ENCODE measurements at regions not wholly inside any gene's neighbourhood (a gene's known extent, or its start where the extent isn't known, plus 50 kb on each side); places are given as distances from the start of the nearest gene placed in this dataset.

DNA sequence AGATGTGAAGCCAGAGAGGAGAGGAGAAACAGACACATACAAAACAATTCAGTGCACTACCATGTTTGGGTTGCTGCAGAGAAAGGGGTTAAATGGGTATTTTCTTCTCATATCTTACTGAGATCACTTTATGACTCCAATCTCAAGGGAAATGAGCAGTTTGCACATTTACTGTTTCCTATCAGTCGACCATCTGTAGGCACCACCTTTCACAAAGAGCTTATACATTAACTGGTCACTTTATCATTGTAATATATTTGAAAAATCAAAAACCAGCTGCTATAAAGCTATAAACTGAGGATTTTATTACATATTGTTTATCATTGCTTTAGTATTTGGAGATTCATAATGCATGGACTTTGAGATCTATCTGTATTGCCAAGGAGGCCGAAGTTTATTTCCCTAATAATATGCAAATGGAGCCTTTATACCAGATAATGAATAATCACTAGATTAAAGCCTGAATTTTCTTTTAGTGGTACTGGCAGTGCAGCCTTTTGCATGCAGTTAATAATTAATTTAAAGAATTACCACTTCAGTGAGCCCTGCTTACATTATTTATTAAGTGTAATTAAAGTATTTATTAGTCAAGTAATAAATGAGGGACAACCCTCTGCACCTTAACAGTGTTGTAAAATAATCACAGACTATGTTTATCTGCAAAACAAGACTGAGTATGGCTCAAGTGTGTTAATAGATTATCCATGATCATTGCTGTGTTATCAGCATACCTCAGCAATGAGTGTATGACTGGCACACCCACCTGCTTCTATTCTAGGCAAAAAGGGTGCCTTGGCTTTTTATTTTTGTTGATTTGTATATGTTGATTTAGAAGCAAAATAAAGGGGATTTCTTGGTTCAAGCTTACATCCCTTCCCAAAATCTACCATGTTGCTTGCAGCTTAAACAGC lies 167.7 kb upstream of the SLC14A2 start:
- DNase-seq (ENCODE audit: low spot score in 2 of 2, unreplicated experiment in 2 of 2), result no peak
- Mint-ChIP-seq H3K36me3 (no peaks in the 10 kb centered on the region), H3K9me3 (no peaks in the 10 kb centered on the region), H3K4me3 (no peak overlapping the region), H3K27ac (no peak overlapping the region), H3K4me1 (peaks cover 23% of the 10 kb centered on the region), H3K27me3 (ENCODE audit: low read depth) (no peaks in the 10 kb centered on the region)
- TF ChIP-seq CTCF (IDR thresholded peaks at IDR 0.05; ENCODE audit: unreplicated experiment), result no peak

DNA sequence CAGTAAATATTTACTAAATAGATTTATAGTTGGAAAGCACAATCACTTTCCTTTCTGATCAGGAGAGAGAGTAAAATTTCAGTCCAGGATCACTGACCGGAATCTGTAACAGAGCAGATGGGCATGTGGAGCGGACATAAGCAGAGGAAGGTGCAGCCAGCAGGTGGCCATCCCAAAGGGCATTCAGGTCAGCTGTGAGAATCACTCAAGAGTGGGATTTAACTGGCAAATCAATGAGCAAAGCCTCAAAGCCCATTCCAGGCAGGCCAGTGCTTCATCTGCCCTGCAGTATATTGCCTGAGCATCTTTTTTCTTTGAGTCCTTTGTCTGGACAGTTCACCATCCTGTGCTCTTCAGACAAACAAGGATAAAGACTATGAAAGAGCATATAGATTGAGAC lies 166.4 kb upstream of the SLC14A2 start:
- no peaks in the 10 kb centered on the region for H3K36me3 Mint-ChIP-seq
- no peak for TF ChIP-seq CTCF (IDR thresholded peaks at IDR 0.05; ENCODE audit: unreplicated experiment)
- H3K9me3 Mint-ChIP-seq, result no peaks in the 10 kb centered on the region
- H3K4me1 Mint-ChIP-seq, result peaks cover 23% of the 10 kb centered on the region
- no peak for DNase-seq (ENCODE audit: low spot score in 2 of 2, unreplicated experiment in 2 of 2)
- H3K4me3 Mint-ChIP-seq, result no peak overlapping the region
- H3K27ac Mint-ChIP-seq, result no peak overlapping the region
- no peaks in the 10 kb centered on the region for H3K27me3 Mint-ChIP-seq (ENCODE audit: low read depth)

DNA sequence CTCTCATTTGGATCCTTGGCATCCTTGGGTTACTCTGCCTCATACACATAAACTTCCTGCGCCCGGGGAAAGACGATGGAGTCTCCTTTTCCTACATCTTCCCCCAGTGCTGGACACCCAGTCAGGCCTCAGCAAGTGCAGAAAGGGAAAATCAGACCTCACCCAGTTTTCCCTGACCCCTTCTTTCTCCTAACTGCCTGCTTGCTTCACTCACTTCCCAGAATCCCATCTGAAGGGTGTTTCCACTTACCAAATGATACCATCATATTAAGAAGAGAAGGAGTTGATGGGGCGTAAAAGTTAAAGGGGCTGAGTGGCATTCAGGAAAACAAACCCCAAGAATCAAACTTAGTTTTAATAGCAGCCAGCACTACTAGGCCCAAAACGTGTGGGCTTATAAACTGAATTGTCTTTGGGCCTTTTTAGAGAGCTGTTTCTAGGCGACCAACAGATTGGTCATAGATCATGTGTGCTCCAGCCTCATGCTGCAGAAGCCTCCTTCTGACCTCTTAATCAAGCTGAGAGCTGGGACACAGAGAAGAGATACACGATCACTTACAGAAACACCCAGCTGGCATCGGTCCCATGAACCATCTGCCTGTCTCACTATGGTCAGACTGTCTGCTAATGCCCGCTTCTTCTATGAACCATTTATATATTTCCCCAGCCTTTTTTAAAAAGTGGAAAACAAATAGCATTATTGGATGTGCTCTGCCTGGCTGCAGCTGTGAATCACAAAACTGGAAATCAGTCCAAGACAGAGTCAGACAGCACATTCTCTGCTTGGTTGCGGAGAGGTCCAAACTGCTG lies 165.7 kb upstream of the SLC14A2 start:
- no peaks in the 10 kb centered on the region for H3K36me3 Mint-ChIP-seq
- peaks cover 4% of the 10 kb centered on the region for H3K9me3 Mint-ChIP-seq
- peaks cover 23% of the 10 kb centered on the region for H3K4me1 Mint-ChIP-seq
- TF ChIP-seq CTCF (IDR thresholded peaks at IDR 0.05; ENCODE audit: unreplicated experiment), result no peak
- peak overlapping the region; percentile 12 for H3K27ac Mint-ChIP-seq
- H3K4me3 Mint-ChIP-seq, result no peak overlapping the region
- no peaks in the 10 kb centered on the region for H3K27me3 Mint-ChIP-seq (ENCODE audit: low read depth)
- no peak for DNase-seq (ENCODE audit: low spot score in 2 of 2, unreplicated experiment in 2 of 2)

GRCh38 chr18:45456090-45457021 lies 158.9 kb upstream of the SLC14A2 start:
- no peak for TF ChIP-seq CTCF (IDR thresholded peaks at IDR 0.05; ENCODE audit: unreplicated experiment)
- peaks cover 8% of the 10 kb centered on the region for H3K9me3 Mint-ChIP-seq
- no peak for DNase-seq (ENCODE audit: low spot score in 2 of 2, unreplicated experiment in 2 of 2)
- no peak overlapping the region for H3K4me3 Mint-ChIP-seq
- peak overlapping the region; percentile 45 for H3K27ac Mint-ChIP-seq
- no peaks in the 10 kb centered on the region for H3K27me3 Mint-ChIP-seq (ENCODE audit: low read depth)
- H3K4me1 Mint-ChIP-seq, result peaks cover 16% of the 10 kb centered on the region
- no peaks in the 10 kb centered on the region for H3K36me3 Mint-ChIP-seq

- Mint-ChIP-seq H3K9me3 (peaks cover 8% of the 10 kb centered on the region), H3K27ac (no peak overlapping the region), H3K36me3 (no peaks in the 10 kb centered on the region), H3K4me3 (no peak overlapping the region), H3K27me3 (ENCODE audit: low read depth) (no peaks in the 10 kb centered on the region), H3K4me1 (peaks cover 14% of the 10 kb centered on the region)
- DNase-seq (ENCODE audit: low spot score in 2 of 2, unreplicated experiment in 2 of 2), result no peak
- TF ChIP-seq CTCF (IDR thresholded peaks at IDR 0.05; ENCODE audit: unreplicated experiment), result no peak
Measured at GRCh38 chr18:45458033-45458432, 157.2 kb upstream of the SLC14A2 start.

All from mesothelial cell of epicardium (in vitro differentiated cells).